Anterior cingulate cortex (tissue), 58 donors: ENCODE measurements at regions not wholly inside any gene's neighbourhood (a gene's known extent, or its start where the extent isn't known, plus 50 kb on each side); places are given as distances from the start of the nearest gene placed in this dataset.

Experiments used
- DNase-seq, 58 donors: peaks; one replicate each; lab custom pipeline; 2025; lab: John Stamatoyannopoulos, UW

DNA sequence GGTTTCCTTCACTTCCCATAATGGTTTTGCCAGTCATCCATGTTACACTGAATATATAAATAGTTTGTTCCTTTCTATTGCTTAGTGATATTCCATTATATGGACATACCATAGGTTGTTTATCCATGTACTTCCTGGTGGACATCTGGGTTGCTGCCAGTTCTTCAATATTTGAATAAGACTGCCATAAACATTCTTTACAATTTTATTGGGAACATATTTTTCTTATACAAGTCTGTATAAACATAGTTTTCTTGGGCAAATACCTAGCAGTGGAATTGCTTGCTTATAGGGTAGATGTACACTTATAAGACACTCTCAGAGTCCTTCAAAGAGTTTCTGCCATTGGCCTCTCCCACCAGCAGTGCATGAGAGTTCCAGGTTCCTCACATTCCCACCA is 231.4 kb downstream of the OPA1 start:
- no peak for DNase-seq

DNA sequence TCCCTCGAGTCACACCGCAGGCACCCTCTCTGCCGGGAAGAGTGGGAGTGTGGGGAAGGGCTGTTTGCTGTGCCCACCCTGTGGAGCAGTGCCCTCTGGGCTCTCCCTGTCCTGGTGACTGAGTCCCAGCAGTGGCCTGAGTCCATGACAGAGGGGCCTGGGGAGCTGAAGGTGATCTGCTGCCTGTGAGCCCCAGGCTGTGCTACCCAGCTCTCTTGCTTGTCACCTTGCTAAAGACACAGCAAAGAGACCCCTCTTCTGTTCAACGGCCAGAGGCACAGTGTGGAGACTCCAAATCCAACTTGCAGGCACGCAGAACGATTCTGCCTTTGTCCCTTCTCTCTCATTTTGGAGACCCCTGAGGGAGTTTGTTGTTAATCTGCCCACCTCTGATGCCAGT is 232.6 kb downstream of the OPA1 start:
- no peak for DNase-seq

DNA sequence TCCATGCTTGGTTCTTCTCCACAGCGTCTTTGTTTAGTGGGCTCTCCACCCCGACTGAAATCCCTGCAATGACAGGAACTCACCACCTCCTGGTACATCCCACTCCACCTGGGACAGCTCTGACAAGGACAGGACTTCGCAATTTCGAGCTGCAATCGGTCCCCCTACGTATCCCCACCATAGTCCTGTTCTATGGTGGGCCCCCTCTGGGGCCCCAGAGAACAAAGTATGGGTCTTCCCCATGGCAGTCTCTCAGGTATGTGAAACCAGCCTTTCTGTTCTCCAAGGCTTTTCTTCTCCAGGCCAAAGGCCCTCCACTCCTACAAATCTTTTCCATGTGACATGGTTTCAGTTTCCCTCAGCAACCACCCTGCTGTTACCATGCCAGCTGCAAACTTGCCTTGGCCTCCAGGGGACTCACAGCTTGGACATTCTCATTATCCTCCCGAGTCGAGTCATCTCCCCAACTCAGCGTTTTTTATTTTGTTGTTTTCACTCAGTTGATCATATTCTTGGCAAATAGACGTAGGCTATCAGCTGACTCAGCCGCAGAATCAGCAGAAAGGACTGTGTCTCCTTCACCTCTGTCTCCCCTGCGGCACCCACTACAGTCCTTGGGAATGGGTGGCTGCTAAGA is 233.3 kb downstream of the OPA1 start:
- peak in 3 of 58 donors; percentile 3 to 43 (median 16) for DNase-seq

DNA sequence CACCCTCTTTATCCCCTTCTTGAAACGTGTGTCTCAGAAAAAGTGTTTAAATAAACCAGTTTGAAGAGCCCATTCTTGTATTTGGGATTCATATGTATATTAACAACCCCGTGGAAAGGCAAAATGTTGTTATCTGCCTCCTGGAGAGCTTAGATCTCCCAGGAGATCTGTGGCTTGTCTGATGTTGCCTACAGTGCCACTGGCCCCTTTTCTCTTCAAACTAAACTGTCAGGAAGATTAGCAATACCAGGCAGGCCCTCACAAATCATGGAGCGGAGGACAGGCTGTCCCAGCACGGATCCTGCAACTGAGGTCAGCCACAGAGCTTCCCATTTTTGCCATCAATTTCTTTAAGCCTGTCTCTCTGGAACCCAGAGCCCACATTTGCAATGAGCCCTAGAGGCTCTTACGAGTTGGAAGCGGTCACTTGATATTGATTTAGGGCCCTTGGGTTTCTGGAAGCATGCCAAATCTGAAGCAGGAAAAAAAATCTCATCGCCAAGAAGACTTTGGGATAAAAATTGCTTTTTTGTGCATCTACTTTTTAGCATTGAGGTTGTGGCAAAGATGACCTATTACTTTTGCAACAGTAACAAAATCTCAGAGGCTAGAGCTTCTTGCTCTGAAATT is 234.1 kb downstream of the OPA1 start:
- no peak for DNase-seq

DNA sequence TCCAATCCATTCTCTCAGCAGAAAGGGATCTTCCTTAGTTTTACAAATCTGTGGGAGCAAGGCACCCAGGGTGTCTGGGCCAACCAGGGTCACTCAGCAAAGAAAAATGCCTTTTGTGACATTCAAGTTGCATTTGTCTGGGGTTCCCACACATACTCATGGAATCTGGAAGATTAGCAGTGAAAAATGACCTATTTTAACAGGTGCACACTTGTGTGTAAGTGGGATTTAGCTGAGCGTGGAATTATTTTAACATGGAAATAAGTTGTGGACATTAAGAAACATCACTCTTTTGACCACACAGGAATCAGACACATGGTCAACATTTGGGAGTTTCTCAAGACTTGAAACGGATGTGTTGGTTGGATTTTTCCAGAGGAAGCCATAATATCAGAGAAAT is 234.9 kb downstream of the OPA1 start:
- no peak for DNase-seq

DNA sequence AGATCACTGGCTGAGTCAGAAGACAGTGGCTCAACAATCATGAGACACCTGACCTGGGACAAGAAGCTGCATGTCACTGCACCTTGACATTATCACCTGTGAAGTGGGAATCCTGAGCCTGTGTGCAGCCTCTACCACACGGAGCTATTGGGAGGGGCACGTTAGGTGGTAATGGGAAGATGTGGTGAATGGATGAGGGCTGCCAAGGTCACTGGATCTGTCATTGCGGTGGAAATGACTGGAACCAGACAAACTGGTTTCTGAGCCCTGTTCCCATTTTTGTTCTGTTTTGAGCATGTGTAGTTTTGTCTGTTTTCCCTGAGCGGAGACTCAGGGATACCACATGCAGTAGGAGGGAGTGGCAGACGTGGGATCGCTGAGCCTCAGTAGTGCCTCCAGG is 235.5 kb downstream of the OPA1 start:
- DNase-seq, result no peak

DNA sequence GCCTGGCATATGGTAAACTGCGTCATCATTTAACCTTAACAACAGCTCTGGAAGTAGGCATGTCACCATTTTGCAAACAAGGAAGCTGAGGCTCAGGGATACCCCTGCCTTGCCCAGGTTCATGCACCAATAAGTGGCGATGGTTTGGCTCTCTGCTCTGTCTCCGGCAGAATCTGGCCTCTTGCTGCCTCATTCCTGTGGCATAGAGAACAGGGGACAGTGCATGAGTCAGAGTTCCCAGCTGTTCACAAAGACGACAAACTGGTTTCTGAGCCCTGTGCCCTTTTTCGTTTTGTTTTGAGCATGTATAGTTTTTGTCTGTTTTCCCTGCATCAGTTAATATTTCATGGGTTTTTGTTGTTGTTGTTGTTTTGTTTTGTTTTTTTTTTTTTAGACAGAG is 236.8 kb downstream of the OPA1 start:
- DNase-seq, result no peak

DNA sequence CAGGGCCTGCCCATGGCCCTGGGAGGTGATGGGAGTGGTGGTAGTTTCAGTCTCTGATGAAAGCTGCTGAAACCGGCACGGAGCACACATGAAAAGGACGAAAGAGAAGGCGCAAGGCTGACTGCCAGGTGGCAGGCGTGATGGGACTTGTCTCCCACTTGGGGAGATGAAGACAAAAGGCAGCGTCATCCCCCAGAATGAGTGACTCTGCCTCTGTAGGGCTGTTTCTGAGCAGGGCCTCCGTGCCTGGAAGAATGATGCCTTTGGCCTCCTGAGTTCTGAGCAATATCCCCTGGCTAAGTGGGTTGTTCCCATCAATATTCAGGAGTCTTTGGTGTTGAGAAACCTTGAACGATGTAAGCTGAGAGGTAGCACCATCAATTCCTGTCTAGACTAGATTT is 237.8 kb downstream of the OPA1 start:
- DNase-seq, result peak in 17 of 58 donors; percentile 7 to 72 (median 21)

DNA sequence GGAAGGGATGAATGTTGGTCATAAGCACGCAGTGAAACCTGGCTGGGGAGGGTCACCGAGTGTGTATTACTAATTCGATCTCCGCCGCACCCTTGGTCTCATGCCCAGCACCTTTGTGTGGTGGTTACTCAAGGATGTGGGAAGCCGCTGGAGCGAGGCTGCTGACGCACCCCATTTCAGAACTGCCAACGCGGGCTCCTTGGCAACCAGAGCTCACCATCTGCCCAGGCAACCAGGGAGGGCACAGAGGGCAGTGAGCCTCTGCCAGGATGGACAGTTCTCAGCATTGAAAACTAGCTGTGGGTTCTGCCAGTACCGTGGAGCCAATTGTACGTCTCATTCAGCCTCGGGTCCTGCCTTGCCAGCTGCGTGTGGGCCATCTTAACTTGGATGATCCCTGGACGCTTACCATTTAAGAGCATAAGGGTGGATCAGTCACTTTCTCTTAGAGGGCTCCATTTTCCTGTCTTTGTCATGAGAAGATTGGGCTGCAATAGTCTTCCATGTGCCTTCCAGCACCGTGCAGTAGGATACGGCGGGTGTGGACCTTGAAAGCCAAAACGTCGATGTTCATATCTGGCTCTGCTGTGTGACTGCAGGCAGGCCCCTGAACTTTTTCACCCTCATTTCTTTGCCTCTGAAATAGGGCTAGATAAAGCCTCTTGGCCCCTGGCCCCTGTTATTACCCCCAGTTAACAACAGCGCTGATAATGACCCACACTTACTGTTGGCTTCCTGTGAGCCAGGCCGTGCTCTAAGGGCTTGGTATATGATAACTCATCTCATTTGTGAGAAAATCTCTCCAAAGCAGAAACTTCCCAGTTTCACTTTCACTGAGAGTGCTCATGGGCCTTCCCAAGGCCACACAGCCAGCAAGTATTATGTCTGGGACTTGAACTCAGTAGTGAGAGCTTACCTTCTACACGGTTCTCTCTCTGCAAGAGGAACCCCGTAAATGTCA is 238.8 kb downstream of the OPA1 start:
- peak in 47 of 58 donors; percentile 6 to 88 (median 57) for DNase-seq

DNA sequence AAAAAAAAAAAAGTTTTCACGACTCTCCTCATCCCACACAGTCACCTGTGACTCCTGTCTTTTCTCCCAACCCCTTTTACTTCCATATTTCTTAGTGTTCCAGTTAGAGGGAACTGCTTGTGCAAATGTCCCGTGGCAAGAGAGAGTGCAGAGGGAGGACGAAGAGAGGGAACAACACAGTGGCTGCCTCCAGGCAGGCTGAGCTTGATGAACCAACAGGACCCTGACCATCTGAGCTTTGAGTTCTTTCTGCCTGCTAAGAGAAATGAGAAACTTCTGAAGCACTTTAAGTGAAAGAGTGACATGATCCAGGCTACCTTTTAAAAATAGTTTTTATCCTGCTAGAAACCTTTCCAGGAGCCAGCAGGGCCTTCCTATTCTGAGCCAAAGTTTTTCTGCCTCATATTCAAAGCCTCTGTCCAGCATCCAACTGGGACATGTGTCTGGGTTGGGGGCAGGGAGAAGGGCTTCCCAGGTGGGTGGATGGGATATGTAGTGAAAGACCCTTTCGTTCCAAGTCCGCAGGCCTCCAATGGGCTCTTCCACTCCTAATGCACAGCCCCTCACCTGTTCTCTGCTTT is 239.9 kb downstream of the OPA1 start:
- no peak for DNase-seq

DNA sequence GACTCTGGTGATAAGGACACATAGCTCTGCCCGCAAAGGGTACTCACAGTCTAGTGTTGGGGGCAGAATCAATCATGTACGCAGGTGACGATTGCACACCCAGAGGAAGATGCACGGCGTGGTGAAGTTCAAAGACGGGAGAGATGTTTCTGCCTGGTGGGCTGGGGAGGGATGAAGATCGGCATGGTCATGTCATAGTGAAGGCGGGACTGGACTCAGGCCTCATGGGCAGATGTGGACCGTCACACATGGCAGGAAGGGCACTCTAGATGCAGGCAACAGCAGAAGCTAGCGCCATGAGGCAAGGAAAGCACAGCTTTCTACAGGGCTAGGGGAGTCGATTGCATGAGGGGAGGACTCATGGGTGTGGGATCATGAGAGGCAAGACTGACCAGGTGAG is 240.6 kb downstream of the OPA1 start:
- no peak for DNase-seq

DNA sequence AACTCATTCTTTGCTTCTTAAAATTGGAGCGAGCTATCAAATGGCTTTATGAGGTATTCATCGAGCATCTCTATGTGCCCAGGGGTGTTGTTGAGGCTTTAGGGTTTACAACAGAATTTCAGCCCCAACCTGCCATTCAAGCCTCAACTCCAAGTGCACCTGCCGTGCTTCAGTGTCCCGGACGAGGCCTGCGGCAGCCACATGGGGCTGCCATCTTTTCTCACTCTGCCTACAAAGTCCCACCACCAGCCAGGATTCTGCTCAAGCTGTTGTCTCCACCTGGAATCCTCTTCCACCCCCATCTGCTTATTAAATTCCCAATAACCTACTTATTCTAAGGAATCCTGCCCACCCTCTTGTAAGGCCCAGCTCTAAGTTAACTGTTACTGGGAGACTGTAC is 242.4 kb downstream of the OPA1 start:
- DNase-seq, result no peak

DNA sequence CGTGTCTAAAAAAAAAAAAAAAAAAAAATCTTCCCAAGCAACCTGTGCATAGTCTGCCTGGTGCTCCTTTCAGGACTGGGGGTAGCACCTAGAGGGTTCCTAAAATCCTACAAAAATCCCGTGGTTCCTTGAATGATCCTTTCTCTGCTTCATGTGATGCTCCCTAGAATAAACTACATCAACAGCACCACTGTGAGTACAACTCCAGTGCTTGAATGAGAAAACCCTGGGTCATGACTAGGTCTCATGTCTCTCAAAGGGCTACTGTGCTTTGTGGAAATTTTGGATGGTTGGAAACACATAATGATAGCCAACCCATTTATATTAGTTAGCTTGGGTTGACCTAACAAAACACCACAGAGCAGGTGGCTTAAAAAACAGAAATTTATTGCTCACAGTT is 243.5 kb downstream of the OPA1 start:
- no peak for DNase-seq

DNA sequence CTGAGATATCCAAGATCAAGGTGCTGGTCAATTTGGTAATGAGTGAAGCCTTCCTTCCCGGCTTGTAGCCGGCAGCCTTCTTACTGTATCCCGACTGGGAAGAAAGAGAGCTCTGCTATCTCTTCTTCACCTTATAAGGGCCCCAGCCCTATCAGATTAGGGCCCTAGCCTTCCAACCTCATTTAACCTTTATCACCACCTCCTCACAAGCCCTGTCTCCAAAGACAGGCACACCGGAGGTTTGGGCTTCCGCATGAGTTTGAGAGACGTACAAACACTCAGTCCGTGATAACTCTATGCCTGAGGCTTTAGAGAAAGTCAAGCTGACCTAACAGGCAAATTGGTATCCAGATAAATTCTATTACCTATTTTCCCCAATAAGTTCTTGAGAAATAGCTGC is 243.9 kb downstream of the OPA1 start:
- DNase-seq, result no peak

DNA sequence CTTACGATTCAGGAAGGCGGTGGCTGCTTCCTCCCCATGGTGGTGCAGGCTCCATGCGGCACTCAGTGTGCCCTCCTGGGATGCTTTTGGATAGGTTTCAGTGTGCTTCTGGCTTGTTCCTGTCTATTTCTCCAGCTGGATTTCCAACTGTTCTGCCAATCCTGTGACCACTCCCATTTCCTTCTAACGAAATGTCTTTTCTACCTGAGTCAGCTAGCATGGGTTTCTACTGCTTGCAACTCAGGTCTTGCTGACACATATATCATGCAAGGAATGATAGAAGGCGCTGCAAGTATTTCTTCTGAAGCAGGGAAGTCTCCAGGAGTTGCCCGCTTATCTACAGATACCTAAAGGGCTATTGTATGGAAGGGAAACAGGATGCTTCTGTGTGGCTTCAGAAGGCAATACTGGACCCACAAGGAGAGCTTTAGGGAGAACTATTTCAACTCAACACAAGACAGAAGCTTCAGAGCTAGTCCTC is 244.4 kb downstream of the OPA1 start:
- no peak for DNase-seq

DNA sequence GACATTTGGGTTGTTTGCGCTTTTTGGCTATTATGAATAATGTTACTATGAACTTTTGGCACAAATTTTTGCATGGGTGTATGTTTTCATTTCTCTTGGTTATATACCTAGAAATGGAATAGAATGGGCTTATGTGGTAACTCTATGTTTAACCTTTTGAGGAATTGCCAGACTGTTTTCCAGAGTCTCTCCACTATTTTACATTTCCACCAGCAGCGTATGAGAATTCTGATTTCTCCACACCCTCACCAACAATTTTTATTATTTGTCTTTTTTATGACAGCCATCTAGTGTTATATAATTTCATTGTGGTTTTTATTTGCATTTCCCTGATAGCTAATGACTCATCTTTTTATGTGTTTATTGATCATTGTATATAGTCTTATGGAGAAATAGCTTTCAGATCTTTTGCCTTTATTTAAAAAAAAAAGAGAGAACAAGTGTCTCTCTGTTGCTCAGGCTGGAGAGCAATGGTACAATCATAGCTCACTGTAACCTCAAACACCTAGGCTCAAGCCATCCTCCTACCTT is 247.2 kb downstream of the OPA1 start:
- no peak for DNase-seq

DNA sequence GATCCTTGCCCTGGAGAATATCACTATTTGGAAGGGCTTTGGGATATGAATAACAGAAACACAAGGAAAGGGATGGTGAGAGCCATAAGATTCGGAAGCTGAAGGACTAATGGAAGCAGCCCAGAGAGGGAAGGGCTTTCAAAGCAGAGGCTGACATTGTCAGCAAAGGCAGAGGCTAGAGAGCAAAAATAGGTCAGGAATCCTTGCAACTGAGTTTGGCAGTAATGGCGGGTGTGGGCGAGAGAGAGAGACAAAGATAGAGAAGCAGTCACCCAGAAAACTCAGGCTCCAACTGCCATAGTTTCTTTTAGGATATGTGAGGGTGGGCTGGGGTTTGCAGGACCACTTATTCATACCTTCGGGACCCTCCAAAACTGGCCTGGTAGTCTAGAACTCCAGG is 248.6 kb downstream of the OPA1 start:
- DNase-seq, result no peak

DNA sequence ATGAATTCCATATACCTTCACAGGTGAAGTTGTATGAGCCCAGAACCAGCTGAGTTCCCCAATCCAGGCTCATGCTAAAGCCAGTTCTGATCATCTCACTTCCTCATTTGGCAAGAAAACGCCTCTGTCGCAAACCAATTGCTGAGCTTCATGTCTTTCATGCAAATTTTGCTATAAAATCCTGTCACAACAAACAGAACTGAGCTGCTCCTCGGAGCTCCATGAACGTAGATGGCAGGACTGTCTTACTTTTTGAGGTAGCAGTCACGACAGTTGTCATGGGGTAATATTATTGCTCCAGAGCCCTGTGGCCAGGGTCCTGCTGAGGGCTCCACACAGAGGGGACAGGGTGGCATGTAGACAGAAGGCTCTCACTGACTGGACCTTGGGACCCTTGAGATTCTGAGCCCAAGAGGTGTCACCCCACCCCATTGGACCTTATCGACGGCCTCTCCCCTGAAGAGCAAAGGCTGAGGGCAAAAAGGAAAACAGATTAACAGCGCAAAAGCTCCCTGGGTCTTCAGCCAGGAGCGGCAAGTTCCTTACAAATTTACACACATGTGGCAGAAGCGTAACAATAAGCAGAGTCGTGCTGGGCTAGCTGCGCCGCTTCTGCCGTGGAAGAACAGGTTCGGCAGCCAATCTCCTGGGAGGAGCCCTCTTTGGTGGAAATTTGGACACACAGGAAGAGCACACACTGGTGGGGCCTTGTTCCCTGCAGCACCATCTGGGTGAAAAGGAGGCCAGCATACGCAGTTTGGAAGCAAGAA is 249.2 kb downstream of the OPA1 start:
- no peak for DNase-seq

DNA sequence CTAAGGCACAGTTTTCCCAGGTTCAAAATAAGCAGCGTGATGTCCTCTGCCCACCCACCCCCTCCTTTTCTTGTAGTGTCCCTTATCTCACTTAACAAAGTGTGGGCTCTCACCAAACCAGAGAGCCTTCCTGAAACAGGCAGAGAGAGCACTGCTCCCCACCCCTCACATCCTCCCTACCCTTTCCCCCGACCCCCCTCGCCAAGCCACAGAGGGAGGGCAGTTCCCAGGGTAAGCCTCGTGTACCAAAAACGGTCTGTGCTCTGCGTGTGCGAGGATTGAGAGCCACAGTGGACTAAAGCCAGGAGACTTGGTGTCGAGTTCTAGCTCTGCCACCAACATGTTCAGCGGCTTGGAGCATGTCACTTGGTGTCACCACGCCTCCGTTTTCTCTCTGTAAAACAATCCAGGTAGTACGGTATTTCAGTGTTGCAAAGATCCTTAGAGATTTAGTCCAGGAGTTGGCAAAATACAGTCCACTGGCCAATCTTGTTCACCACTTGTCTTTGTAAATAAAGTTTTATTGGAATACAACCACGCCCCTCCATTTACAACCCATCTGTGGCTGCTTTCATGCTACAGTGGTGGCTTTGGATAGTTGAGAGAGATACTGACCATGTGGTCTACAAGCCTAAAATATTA is 249.9 kb downstream of the OPA1 start:
- DNase-seq, result no peak
